Heart right ventricle (tissue), 16 donors: ENCODE measurements at regions not wholly inside any gene's neighbourhood (a gene's known extent, or its start where the extent isn't known, plus 50 kb on each side); places are given as distances from the start of the nearest gene placed in this dataset.

Experiments used
- ATAC-seq, 8 donors: fragments of 200-7000 bp; cut with Tn5 transposase; one replicate each; pipeline ENCODE4 v1.9.1; 2020; ENCODE audit warnings: mild to moderate bottlenecking in 8 of 8, moderate library complexity in 8 of 8, moderate number of reproducible peaks in 1 of 8
- DNase-seq, 2 donors: peaks; one replicate each; pipeline ENCODE4 v3.0.0-alpha.2; 2020
- H3K27ac ChIP-seq, 10 donors: fragments of 200-600 bp; sonication (generic) in 2 of 10; one replicate each; pipeline versions ENCODE4 v1.5.0 to v1.8.0; 2020 to 2022; ENCODE audit warnings: mild to moderate bottlenecking in 3 of 10
- H3K27me3 ChIP-seq, 7 donors: fragments of 200-600 bp; one replicate each; pipeline ENCODE4 v1.8.0; 2021 to 2022; ENCODE audit warnings: mild to moderate bottlenecking in 2 of 7
- H3K36me3 ChIP-seq, 9 donors: fragments of 200-600 bp; sonication (generic) in 1 of 9; one replicate each; pipeline versions ENCODE4 v1.5.0 to v1.8.0; 2020 to 2022; ENCODE audit warnings: mild to moderate bottlenecking in 2 of 9
- H3K4me1 ChIP-seq, 9 donors: fragments of 200-600 bp; sonication (generic) in 1 of 9; one replicate each; pipeline versions ENCODE4 v1.5.0 to v1.8.0; 2020 to 2022; ENCODE audit warnings: mild to moderate bottlenecking in 4 of 9
- H3K4me3 ChIP-seq, 10 donors: fragments of 200-600 bp; sonication (generic) in 2 of 10; one replicate each; pipeline versions ENCODE4 v1.5.0 to v1.8.0; 2020 to 2022; ENCODE audit warnings: mild to moderate bottlenecking in 7 of 10, moderate library complexity in 2 of 10
- H3K9me3 ChIP-seq, 11 donors: fragments of 200-600 bp in 10 of 11; sonication (generic) in 2 of 11; one replicate each; pipeline versions ENCODE4 v1.5.0 to v1.8.0; 2013 to 2022; ENCODE audit warnings: mild to moderate bottlenecking in 2 of 11, control low read depth in 1 of 11, moderate library complexity in 1 of 11
- WGBS, 2 donors: extraction: QIAGEN DNeasy Blood & Tissue Kit; methylation state at CpG; one replicate each; pipeline ENCODE4 v1.1.7; 2013; ENCODE audit warnings: inconsistent platforms in 1 of 2; 5-methylcytosine and 5-hydroxymethylcytosine counted together
- intact Hi-C, 10 donors: fragments of 100-400 bp; cut with DNase I; formaldehyde crosslinking; loops; one replicate each; pipeline versions ENCODE4 v1.11.1 to v1.14.2; 2022
- TF ChIP-seq, protein P1 (sequence below), 9 donors: fragments of 200-600 bp; sonication (generic) in 2 of 9; IDR thresholded peaks; one replicate each; pipeline versions ENCODE4 v1.5.0 to v1.8.0; 2021 to 2022; ENCODE audit warnings: antibody characterized with exemption in 9 of 9, mild to moderate bottlenecking in 5 of 9, moderate library complexity in 1 of 9
- donor health status: Arrhythmogenic right ventricular cardiomyopathy.
- donor health status: ischemic (EF 13 %, LVEDD 7.1; RV severe dilation, severe dysfunction).
- donor health status: healthy with polysubstance abuse.
- donor health status: DM: no; HTN: yes; CAD: no.
- donor health status: DM: no; HTN: no; CAD: no.
- donor health status: ischemic (EF 25% LVEDD 6.9; RV normal size, moderate dysfunction).
- donor health status: ischemic (EF 25% LVEDD 5.7; RV mildly dilated, moderate dysfunction).
- donor health status: healthy.
- donor health status: DM: yes; HTN: yes; CAD: no.
- donor health status: Ischemic cardiomyopathy.
- donor health status: ischemic (EF 35%, LVEDD 5.7; RV mildly dilated, moderate dysfunction).
- donor health status: nonischemic (EF 11% LVEDD 7.7; RV severe dilation, severe dysfunction).
- donor health status: DM: yes; HTN: yes; CAD: no.
- donor health status: PGD.
- donor health status: ischemic (EF 29% LVEDD 5.4; RV normal size, mild dysfunction).
- donor health status: nonischemic (EF 23%, LVEDD 6.1; RV moderate dilation, normal function).

DNA sequence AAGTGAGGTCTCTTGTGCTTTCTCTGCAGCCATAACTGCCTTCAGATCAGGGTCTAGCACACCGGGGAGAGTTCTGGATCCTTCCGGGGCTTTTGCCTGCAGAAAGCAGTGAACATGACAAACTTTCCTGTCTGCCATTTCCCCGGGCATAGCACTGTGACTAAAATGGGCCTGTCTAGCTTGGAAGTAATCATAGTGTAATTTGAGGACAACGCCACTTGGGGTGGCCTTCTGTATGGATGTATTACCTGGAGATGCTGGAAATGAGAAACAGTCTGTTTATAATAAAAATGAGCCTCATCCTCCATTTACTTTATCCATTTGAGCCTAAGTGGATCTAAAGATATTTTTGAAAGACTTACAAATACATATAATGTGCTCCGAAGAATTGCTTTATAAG is 453.7 kb downstream of the VRK1 start:
- Histone ChIP-seq H3K4me1 (no peaks in the 10 kb centered on the region), H3K27ac (no peak overlapping the region), H3K9me3 (peaks cover 0 to 4% (median 0%) of the 10 kb centered on the region in 11 donors), H3K27me3 (peaks cover 0 to 6% (median 0%) of the 10 kb centered on the region in 7 donors), H3K36me3 (no peaks in the 10 kb centered on the region), H3K4me3 (no peak overlapping the region)
- TF ChIP-seq, protein P1, sequence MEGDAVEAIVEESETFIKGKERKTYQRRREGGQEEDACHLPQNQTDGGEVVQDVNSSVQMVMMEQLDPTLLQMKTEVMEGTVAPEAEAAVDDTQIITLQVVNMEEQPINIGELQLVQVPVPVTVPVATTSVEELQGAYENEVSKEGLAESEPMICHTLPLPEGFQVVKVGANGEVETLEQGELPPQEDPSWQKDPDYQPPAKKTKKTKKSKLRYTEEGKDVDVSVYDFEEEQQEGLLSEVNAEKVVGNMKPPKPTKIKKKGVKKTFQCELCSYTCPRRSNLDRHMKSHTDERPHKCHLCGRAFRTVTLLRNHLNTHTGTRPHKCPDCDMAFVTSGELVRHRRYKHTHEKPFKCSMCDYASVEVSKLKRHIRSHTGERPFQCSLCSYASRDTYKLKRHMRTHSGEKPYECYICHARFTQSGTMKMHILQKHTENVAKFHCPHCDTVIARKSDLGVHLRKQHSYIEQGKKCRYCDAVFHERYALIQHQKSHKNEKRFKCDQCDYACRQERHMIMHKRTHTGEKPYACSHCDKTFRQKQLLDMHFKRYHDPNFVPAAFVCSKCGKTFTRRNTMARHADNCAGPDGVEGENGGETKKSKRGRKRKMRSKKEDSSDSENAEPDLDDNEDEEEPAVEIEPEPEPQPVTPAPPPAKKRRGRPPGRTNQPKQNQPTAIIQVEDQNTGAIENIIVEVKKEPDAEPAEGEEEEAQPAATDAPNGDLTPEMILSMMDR (IDR thresholded peaks at IDR 0.05) = no peak
- intact Hi-C loops = no loop called here
- DNase-seq = no peak
- 74 to 82% methylated on average over 5 of the region's 5 CpGs for WGBS, 2 donors
- ATAC-seq = no peak

DNA sequence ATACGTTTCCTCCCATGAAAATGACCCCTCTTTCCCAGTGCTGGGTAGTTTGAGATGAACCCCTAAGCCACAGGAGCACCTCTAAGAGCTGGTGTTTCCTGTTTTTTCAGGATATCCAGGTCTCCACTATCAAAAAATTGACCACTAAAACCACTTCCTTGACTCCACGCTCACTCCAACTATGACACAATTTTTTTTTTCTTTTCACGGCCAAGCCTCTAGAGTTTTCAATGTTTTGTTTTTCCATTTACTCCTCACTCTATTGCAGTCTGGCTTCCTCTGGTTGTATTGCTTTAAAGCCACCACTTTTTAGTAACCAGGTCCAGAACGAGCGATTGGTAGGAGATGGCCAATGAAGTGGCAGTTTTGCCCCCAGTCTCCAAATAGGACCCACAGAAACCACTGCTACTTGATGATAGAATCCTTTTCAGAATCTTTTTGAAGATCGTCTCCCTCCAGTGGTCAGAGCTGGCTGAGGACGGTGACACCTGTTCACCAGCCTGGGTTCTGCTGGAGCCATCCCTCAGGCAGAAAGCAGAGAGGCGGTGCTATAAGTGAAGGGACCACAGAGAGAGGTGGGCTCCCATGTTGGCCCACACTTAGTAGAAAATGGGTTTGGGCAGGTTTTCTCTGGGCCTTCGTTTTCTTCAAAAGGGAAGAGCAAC is 454.4 kb downstream of the VRK1 start:
- WGBS, 2 donors = 51 to 56% methylated on average over 9 of the region's 9 CpGs
- Histone ChIP-seq H3K4me3 (no peak overlapping the region), H3K4me1 (no peaks in the 10 kb centered on the region), H3K9me3 (peaks cover 0 to 4% (median 0%) of the 10 kb centered on the region in 11 donors), H3K27me3 (peaks cover 0 to 4% (median 0%) of the 10 kb centered on the region in 7 donors), H3K27ac (no peak overlapping the region), H3K36me3 (no peaks in the 10 kb centered on the region)
- intact Hi-C loops = no loop called here
- TF ChIP-seq, protein P1 (IDR thresholded peaks at IDR 0.05) = no peak
- no peak for ATAC-seq
- DNase-seq = no peak

DNA sequence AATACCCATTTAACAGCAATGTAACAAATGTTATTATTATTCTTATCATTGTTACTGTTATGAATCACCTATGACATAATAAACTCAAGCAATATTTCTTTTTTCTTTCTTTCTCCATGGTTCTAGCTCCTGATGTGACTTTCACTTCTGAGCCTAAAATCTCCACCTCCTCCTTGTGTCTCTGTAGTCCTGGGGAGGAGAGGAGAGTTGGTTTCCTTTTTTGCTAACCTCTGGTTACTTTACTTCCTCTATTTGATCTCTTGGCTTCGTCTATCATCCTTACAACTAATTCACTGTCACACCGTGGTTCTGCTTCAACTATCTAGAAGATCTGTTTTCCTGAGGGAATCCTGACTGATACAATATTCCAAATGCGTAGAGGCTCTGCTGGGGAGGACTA is 456.6 kb downstream of the VRK1 start:
- H3K9me3 ChIP-seq = peaks cover 0 to 4% (median 0%) of the 10 kb centered on the region in 11 donors
- ATAC-seq = no peak
- WGBS, 2 donors = 26 to 28% methylated on average over 3 of the region's 3 CpGs
- no peak for DNase-seq
- no peak overlapping the region for H3K4me3 ChIP-seq
- no peaks in the 10 kb centered on the region for H3K36me3 ChIP-seq
- intact Hi-C loops = no loop called here
- H3K27me3 ChIP-seq = peaks cover 0 to 4% (median 0%) of the 10 kb centered on the region in 7 donors
- H3K27ac ChIP-seq = no peak overlapping the region
- no peaks in the 10 kb centered on the region for H3K4me1 ChIP-seq
- TF ChIP-seq, protein P1 (IDR thresholded peaks at IDR 0.05) = no peak

DNA sequence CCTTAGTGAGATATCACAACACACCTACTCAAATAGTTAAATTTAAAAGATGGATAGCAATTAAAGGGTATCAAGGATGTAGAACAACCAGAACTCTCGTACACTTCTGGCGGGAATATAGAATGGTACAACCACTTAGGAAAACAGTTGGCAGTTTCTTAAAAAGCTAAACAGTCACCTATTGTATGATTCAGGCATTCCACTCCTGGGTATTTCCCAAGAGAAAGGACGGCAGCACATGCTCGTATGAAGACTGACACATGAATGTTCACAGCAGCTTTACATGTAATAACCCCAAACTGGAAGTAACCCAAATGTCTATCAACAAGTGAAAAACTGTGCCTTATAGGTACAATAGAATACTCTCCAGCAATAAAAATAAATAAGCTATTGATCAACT is 465.2 kb downstream of the VRK1 start:
- H3K36me3 ChIP-seq = no peaks in the 10 kb centered on the region
- no peaks in the 10 kb centered on the region for H3K4me1 ChIP-seq
- 82 to 89% methylated on average over 4 of the region's 4 CpGs for WGBS, 2 donors
- no peak overlapping the region for H3K4me3 ChIP-seq
- DNase-seq (no peak), ATAC-seq (no peak)
- peaks cover 0 to 15% (median 0%) of the 10 kb centered on the region in 11 donors for H3K9me3 ChIP-seq
- intact Hi-C loops = no loop called here
- peaks cover 0 to 7% (median 0%) of the 10 kb centered on the region in 7 donors for H3K27me3 ChIP-seq
- no peak overlapping the region for H3K27ac ChIP-seq
- TF ChIP-seq, protein P1 (IDR thresholded peaks at IDR 0.05) = no peak
